Erythroblast (primary cell): ENCODE measurements at regions not wholly inside any gene's neighbourhood (a gene's known extent, or its start where the extent isn't known, plus 50 kb on each side); places are given as distances from the start of the nearest gene placed in this dataset.

Experiments
- GATA1 ChIP-seq: IDR thresholded peaks from 2 replicates; pipeline ENCODE4 v1.6.1; 2011; ENCODE audit warnings: low read depth, mild to moderate bottlenecking, control low read depth, low read length, moderate library complexity
- POLR2A ChIP-seq: IDR thresholded peaks from 2 replicates; pipeline ENCODE4 v1.6.1; 2011; ENCODE audit warnings: mild to moderate bottlenecking, low read length

DNA sequence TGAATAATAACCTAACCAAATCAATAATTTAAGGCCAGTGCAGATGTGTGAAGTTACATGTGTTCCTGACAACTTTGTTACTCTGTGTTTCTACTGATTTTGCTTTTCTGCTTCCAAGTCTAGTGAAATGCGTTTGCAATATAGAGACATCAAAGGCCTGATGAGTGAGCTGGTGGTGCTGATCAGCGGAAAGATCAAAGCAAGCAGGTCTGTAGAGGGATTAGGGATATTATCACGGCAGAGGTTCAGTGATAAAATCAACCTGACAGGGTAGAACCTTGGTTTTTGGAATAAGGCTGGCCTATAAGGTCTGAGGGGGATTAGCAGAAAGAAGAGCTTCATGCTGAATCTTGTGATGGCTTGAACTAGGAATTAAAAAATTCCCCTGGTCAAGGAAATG is 111.7 kb downstream of the EDEM1 start:
- no peak for TF ChIP-seq POLR2A
- no peak for TF ChIP-seq GATA1
